ENCODE measurements at regions not wholly inside any gene's neighbourhood (a gene's known extent, or its start where the extent isn't known, plus 50 kb on each side); places are given as distances from the start of the nearest gene placed in this dataset.
"Not testable (repeated sequence)": the region's sequence is repeated elsewhere in the genome, so short reads cannot be mapped to it uniquely, and the experiment has no call there.

DNA sequence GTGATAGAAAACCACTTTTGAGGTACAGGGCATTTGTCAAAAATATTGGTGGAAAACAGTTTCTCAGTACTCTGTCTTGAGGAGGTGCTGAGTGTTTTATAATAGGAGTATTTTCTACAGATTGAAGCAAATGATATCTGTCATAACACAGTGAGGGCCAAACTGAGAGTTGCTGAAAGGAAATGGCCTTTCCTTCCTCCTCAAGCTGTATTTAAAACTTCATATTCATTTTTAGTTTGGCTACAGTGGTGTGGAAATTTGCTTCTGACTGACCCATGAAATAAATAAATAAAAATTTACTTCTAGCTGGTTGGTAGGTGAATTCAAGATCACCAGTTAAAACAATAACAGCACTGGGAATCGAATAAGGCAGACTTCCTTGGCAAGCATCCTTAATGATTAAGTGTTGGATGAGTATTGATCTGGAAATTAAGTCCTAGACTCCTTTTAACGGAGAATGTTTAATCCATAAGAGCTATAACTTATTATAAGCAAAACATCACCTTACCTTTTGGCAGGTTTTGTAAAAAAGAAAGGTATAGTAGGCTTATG, 828.6 kb upstream of the CITED2 start:
- no peaks in the 10 kb centered on the region for H3K36me3 ChIP-seq (ENCODE audit: insufficient read depth, low read length)
- H3K9me3 ChIP-seq (ENCODE audit: low read length) = no peaks in the 10 kb centered on the region
- no peaks in the 10 kb centered on the region for H3K27me3 ChIP-seq (ENCODE audit: insufficient read depth, low read length)
- no peaks in the 10 kb centered on the region for H3K4me1 ChIP-seq (ENCODE audit: insufficient read depth, low read length)
- no peak overlapping the region for H3K4me3 ChIP-seq (ENCODE audit: low read length)
- no peak overlapping the region for H2AFZ ChIP-seq (ENCODE audit: low read depth, low read length)

DNA sequence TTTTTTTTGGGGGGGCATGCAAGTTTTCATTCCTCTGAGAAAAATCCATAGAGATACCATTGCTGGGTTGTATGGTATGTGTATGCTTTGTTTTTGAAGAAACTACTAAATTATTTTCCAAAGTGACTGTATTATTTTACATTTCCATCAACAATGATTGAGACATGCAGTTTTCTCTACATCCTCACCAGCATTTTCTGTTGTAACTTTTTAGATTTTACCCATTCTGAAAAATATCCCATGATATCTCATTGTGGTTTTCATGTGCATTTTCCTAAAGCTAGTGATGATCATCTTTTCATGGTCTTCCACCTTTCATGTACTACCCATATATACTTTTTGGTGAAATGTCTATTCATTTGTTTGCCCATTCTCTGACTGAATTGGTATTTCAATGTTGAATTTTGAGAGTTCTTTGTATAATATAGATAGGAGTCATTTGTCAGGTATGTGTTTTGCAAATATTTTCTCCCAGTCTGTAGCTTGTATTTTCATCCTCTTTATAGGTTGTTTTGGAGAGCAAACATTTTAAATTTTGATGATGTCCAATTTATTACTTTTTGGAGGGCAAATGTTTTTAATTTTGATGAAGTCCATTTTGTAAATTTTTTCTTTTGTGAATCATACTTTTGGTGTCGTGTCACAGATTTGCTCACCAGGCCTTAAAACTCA, 827.5 kb upstream of the CITED2 start:
- H3K36me3 ChIP-seq (ENCODE audit: insufficient read depth, low read length) = no peaks in the 10 kb centered on the region
- H3K4me3 ChIP-seq (ENCODE audit: low read length) = no peak overlapping the region
- H3K9me3 ChIP-seq (ENCODE audit: low read length) = no peaks in the 10 kb centered on the region
- no peak overlapping the region for H2AFZ ChIP-seq (ENCODE audit: low read depth, low read length)
- H3K4me1 ChIP-seq (ENCODE audit: insufficient read depth, low read length) = no peaks in the 10 kb centered on the region
- H3K27me3 ChIP-seq (ENCODE audit: insufficient read depth, low read length) = no peaks in the 10 kb centered on the region

DNA sequence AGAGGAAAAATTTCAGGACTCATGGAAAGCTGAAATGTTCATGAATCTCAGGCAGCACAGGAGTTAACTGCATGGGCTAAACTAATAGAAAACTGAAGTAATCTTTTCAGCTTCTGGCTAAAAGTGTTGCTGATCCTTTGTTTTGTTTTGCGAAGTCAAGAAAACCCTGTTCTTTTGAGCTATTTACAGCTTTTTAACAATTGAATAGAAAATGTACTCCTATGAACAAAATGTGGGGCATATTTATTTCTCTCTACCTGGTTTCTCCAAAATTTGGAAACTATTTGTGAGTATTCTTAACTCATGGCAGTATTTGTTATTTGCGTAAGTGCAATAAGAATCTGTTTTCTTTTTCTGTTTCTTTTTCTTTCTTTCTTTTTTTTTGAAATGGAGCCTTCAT, 818.8 kb upstream of the CITED2 start:
- Histone ChIP-seq H3K4me1 (ENCODE audit: insufficient read depth, low read length) (no peaks in the 10 kb centered on the region), H3K9me3 (ENCODE audit: low read length) (peaks cover 7% of the 10 kb centered on the region), H2AFZ (ENCODE audit: low read depth, low read length) (no peak overlapping the region), H3K27me3 (ENCODE audit: insufficient read depth, low read length) (no peaks in the 10 kb centered on the region), H3K36me3 (ENCODE audit: insufficient read depth, low read length) (no peaks in the 10 kb centered on the region), H3K4me3 (ENCODE audit: low read length) (no peak overlapping the region)

- Histone ChIP-seq H3K4me1 (ENCODE audit: insufficient read depth, low read length) (no peaks in the 10 kb centered on the region), H3K27me3 (ENCODE audit: insufficient read depth, low read length) (no peaks in the 10 kb centered on the region), H2AFZ (ENCODE audit: low read depth, low read length) (no peak overlapping the region), H3K9me3 (ENCODE audit: low read length) (peaks cover 7% of the 10 kb centered on the region), H3K36me3 (ENCODE audit: insufficient read depth, low read length) (no peaks in the 10 kb centered on the region), H3K4me3 (ENCODE audit: low read length) (no peak overlapping the region)
These were observed 817.6 kb upstream of the CITED2 start for GRCh38 chr6:140192018-140192417.

- H3K36me3 ChIP-seq (ENCODE audit: insufficient read depth, low read length); H3K27me3 ChIP-seq (ENCODE audit: insufficient read depth, low read length); H2AFZ ChIP-seq (ENCODE audit: low read depth, low read length); H3K4me1 ChIP-seq (ENCODE audit: insufficient read depth, low read length); H3K4me3 ChIP-seq (ENCODE audit: low read length); H3K9me3 ChIP-seq (ENCODE audit: low read length): not testable (repeated sequence)
These were observed 814.8 kb upstream of the CITED2 start for GRCh38 chr6:140189263-140189662.

DNA sequence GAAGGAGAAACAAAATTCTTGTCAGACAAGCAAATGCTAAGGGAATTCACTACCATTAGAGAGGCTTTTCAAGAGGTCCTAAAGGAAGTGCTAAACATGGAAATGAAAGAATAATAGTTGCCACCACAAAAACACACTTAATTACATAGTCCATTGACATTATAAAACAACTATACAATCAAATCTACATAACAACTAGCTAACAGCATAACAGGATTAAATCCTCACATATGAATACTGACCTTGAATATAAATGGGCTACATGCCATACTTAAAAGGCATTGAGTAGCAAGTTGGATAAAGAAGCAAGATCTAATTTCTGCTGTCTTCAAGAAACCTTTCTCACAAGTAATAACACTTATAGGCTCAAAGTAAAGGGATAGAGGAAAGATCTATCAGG, 811.5 kb upstream of the CITED2 start:
- H3K9me3 ChIP-seq (ENCODE audit: low read length) = peaks cover under 1% of the 10 kb centered on the region
- H3K4me3 ChIP-seq (ENCODE audit: low read length) = no peak overlapping the region
- H3K27me3 ChIP-seq (ENCODE audit: insufficient read depth, low read length) = no peaks in the 10 kb centered on the region
- H2AFZ ChIP-seq (ENCODE audit: low read depth, low read length) = no peak overlapping the region
- no peaks in the 10 kb centered on the region for H3K36me3 ChIP-seq (ENCODE audit: insufficient read depth, low read length)
- no peaks in the 10 kb centered on the region for H3K4me1 ChIP-seq (ENCODE audit: insufficient read depth, low read length)

DNA sequence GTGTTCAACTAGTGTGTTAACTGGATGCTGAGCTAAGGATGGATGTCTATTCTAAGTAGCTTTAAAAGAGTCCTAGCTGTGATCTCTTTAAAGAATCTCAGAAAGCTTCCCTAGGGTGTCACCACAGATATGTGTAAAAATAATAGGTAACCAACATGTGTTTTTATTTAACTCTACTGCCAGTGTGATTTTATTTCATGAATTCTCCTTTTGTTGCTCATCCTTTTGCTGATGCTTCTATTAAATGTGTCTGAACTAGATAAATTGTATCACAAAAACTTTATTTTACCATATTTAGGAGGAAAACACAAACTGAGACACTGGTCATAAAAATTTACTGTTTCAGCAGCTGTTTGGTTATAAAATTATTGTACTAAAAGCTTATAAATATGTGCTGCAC, 809.4 kb upstream of the CITED2 start:
- Histone ChIP-seq H3K36me3 (ENCODE audit: insufficient read depth, low read length) (no peaks in the 10 kb centered on the region), H3K27me3 (ENCODE audit: insufficient read depth, low read length) (no peaks in the 10 kb centered on the region), H3K4me3 (ENCODE audit: low read length) (no peak overlapping the region), H2AFZ (ENCODE audit: low read depth, low read length) (no peak overlapping the region), H3K9me3 (ENCODE audit: low read length) (no peaks in the 10 kb centered on the region), H3K4me1 (ENCODE audit: insufficient read depth, low read length) (no peaks in the 10 kb centered on the region)

- H3K4me3 ChIP-seq (ENCODE audit: low read length) = no peak overlapping the region
- H3K36me3 ChIP-seq (ENCODE audit: insufficient read depth, low read length) = no peaks in the 10 kb centered on the region
- no peaks in the 10 kb centered on the region for H3K27me3 ChIP-seq (ENCODE audit: insufficient read depth, low read length)
- H3K4me1 ChIP-seq (ENCODE audit: insufficient read depth, low read length) = no peaks in the 10 kb centered on the region
- no peak overlapping the region for H2AFZ ChIP-seq (ENCODE audit: low read depth, low read length)
- H3K9me3 ChIP-seq (ENCODE audit: low read length) = no peaks in the 10 kb centered on the region
These were observed 808.4 kb upstream of the CITED2 start for GRCh38 chr6:140182821-140183220.

- H3K9me3 ChIP-seq (ENCODE audit: low read length) = no peaks in the 10 kb centered on the region
- H3K27me3 ChIP-seq (ENCODE audit: insufficient read depth, low read length) = no peaks in the 10 kb centered on the region
- no peak overlapping the region for H2AFZ ChIP-seq (ENCODE audit: low read depth, low read length)
- H3K4me3 ChIP-seq (ENCODE audit: low read length) = no peak overlapping the region
- no peaks in the 10 kb centered on the region for H3K36me3 ChIP-seq (ENCODE audit: insufficient read depth, low read length)
- no peaks in the 10 kb centered on the region for H3K4me1 ChIP-seq (ENCODE audit: insufficient read depth, low read length)
These were observed 807.4 kb upstream of the CITED2 start for GRCh38 chr6:140181876-140182275.

DNA sequence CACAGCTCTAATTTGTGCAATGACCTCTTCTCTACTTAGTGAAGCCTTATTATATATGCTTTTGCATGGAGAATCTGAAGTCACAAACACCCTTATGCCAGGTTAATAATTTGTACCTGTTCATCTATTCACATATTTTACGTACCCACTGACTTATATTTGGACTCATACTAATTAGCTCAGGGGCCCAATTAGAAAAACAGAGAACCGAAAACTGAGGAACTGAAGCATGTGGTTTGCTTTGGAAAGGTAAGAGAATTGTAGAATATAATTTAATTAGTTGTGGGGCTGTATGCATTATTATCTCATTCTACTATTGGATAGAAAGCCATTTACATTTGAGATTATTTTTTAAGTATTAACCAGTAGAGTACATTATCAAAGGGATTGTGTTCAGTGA, 805.9 kb upstream of the CITED2 start:
- Histone ChIP-seq H3K4me3 (ENCODE audit: low read length) (no peak overlapping the region), H2AFZ (ENCODE audit: low read depth, low read length) (no peak overlapping the region), H3K27me3 (ENCODE audit: insufficient read depth, low read length) (no peaks in the 10 kb centered on the region), H3K4me1 (ENCODE audit: insufficient read depth, low read length) (no peaks in the 10 kb centered on the region), H3K36me3 (ENCODE audit: insufficient read depth, low read length) (no peaks in the 10 kb centered on the region), H3K9me3 (ENCODE audit: low read length) (no peaks in the 10 kb centered on the region)

- H3K4me3 ChIP-seq (ENCODE audit: low read length) = no peak overlapping the region
- no peaks in the 10 kb centered on the region for H3K36me3 ChIP-seq (ENCODE audit: insufficient read depth, low read length)
These were observed 804.5 kb upstream of the CITED2 start for GRCh38 chr6:140178935-140179334.

GRCh38 chr6:140178520-140178919, 804.1 kb upstream of the CITED2 start:
- Histone ChIP-seq H3K4me1 (ENCODE audit: insufficient read depth, low read length) (no peaks in the 10 kb centered on the region), H3K9me3 (ENCODE audit: low read length) (no peaks in the 10 kb centered on the region), H3K27me3 (ENCODE audit: insufficient read depth, low read length) (no peaks in the 10 kb centered on the region), H3K36me3 (ENCODE audit: insufficient read depth, low read length) (no peaks in the 10 kb centered on the region), H2AFZ (ENCODE audit: low read depth, low read length) (no peak overlapping the region), H3K4me3 (ENCODE audit: low read length) (no peak overlapping the region)

More at GRCh38 chr6:140178935-140179334, 804.5 kb upstream of the CITED2 start:
- Histone ChIP-seq H3K4me1 (ENCODE audit: insufficient read depth, low read length) (no peaks in the 10 kb centered on the region), H3K9me3 (ENCODE audit: low read length) (no peaks in the 10 kb centered on the region), H2AFZ (ENCODE audit: low read depth, low read length) (no peak overlapping the region), H3K27me3 (ENCODE audit: insufficient read depth, low read length) (no peaks in the 10 kb centered on the region)

DNA sequence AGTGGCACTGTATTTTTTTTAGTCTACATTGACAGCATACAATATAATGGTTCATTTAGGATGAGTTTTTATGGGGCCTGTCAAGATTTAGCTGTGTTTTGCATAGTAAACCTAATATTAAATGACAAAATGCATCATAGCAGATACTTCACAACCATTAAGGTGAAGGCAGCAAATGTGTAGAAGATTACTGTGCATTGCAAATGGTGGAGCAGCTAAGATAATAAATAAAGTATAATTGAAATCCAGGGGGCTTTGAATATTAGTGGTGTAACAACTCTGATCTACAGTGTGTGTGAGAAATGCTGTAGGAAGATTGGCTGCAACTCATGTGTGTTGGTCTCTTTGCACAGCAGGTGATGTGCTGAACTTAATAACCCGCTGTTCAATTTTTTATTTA, 801.9 kb upstream of the CITED2 start:
- H2AFZ ChIP-seq (ENCODE audit: low read depth, low read length) = no peak overlapping the region
- no peak overlapping the region for H3K4me3 ChIP-seq (ENCODE audit: low read length)
- H3K36me3 ChIP-seq (ENCODE audit: insufficient read depth, low read length) = no peaks in the 10 kb centered on the region
- no peaks in the 10 kb centered on the region for H3K9me3 ChIP-seq (ENCODE audit: low read length)
- no peaks in the 10 kb centered on the region for H3K4me1 ChIP-seq (ENCODE audit: insufficient read depth, low read length)
- no peaks in the 10 kb centered on the region for H3K27me3 ChIP-seq (ENCODE audit: insufficient read depth, low read length)

DNA sequence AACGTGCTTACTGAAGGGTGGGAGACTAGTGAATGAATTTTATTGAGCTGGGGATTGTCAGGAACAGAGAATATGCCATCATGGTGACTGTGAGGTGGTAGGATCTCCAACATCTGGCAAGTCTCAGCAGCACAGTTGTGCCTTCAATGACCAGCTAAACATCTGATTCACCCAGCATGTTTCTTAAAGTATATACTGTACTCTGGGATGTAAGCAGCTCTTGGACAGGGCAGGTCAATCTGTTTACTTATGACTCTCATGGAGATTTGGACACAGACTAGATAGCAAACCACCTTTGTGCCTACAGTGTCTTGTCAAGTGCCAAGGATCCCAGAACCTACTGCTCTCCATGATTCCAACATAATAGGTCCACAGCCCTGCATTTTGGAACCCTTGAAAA, 801.0 kb upstream of the CITED2 start:
- Histone ChIP-seq H3K9me3 (ENCODE audit: low read length) (no peaks in the 10 kb centered on the region), H2AFZ (ENCODE audit: low read depth, low read length) (no peak overlapping the region), H3K27me3 (ENCODE audit: insufficient read depth, low read length) (no peaks in the 10 kb centered on the region), H3K4me1 (ENCODE audit: insufficient read depth, low read length) (no peaks in the 10 kb centered on the region), H3K36me3 (ENCODE audit: insufficient read depth, low read length) (no peaks in the 10 kb centered on the region), H3K4me3 (ENCODE audit: low read length) (no peak overlapping the region)

All from neuron (in vitro differentiated cells).